Bronchial epithelial cell (primary cell): ENCODE measurements at regions not wholly inside any gene's neighbourhood (a gene's known extent, or its start where the extent isn't known, plus 50 kb on each side); places are given as distances from the start of the nearest gene placed in this dataset.
"Not testable (repeated sequence)": the region's sequence is repeated elsewhere in the genome, so short reads cannot be mapped to it uniquely, and the experiment has no call there.

Experiments used
- DNase-seq: peaks from one replicate; pipeline ENCODE4 v3.0.0-alpha.2; 2010; ENCODE audit warnings: low read depth
- FAIRE-seq: peaks from 2 replicates; lab custom pipeline; 2011; peaks lifted over from hg19 to GRCh38; lab: Jason Lieb, UNC
- H3K27me3 ChIP-seq: 2 replicates; pipeline ENCODE4 v1.5.1; 2011; ENCODE audit warnings: low read length; ENCODE audit not compliant: control insufficient read depth, insufficient read depth
- H3K36me3 ChIP-seq: 2 replicates; pipeline ENCODE4 v1.5.1; 2011; ENCODE audit warnings: low read length; ENCODE audit not compliant: control insufficient read depth, insufficient read depth
- H3K4me3 ChIP-seq: 2 replicates; pipeline ENCODE4 v1.5.1; 2011; ENCODE audit warnings: mild to moderate bottlenecking, low read depth, low read length, control low read depth
- TF ChIP-seq, protein P1 (sequence below): IDR thresholded peaks from 2 replicates; pipeline ENCODE4 v1.5.1; 2011; ENCODE audit warnings: mild to moderate bottlenecking, moderate library complexity, low read length, control low read depth, inconsistent platforms; ENCODE audit not compliant: insufficient read depth, severe bottlenecking

DNA sequence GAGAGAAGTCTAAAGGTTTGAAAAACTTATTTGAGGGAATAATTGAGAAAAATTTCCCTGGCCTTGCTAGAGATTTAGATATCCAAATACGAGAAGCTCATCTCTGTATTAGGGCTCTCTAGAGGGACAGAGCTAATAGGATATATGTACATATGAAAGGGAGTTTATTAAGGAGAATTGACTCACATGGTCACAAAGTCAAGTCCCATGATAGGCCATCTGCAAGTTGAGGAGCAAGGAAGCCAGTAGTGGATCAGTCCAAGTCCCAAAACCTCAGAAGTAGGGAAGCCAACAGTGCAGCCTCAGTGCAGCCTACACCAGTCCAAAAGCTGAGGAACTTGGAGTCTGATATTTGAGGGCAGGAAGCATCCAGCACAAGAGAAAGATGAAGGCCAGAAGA lies 126.7 kb downstream of the PJA2 start:
- H3K27me3 ChIP-seq, FAIRE-seq, H3K4me3 ChIP-seq, H3K36me3 ChIP-seq, DNase-seq: not testable (repeated sequence)

DNA sequence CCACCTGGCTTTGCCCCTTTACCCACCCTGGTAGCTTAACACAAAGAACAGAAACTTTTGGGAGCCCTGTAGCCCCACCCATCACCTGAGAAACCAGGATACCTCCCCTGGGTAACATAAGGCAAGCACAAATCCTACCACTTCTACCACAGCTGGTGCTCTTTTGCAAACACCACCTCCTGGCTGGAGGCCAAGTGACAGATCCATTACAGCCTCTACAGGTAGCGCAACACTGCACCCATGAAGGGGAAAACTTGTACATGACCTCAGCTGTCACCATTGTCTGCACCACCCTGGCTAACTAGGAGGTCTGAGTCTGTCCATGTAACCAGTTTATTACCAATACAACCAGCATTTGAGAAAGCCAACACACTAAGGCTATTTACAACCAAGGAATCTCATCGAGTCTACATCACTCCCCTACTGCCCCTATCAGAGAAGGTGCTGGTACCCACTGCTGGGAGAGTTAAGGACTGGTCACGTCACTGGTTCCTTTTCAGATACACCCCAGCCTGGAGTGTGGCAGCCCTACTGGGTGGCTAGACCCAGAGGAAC lies 128.6 kb downstream of the PJA2 start:
- Histone ChIP-seq H3K4me3 (no peak overlapping the region), H3K36me3 (no peaks in the 10 kb centered on the region), H3K27me3 (no peaks in the 10 kb centered on the region)
- FAIRE-seq (peak; percentile 77), DNase-seq (peak; percentile 4)
- TF ChIP-seq, protein P1, sequence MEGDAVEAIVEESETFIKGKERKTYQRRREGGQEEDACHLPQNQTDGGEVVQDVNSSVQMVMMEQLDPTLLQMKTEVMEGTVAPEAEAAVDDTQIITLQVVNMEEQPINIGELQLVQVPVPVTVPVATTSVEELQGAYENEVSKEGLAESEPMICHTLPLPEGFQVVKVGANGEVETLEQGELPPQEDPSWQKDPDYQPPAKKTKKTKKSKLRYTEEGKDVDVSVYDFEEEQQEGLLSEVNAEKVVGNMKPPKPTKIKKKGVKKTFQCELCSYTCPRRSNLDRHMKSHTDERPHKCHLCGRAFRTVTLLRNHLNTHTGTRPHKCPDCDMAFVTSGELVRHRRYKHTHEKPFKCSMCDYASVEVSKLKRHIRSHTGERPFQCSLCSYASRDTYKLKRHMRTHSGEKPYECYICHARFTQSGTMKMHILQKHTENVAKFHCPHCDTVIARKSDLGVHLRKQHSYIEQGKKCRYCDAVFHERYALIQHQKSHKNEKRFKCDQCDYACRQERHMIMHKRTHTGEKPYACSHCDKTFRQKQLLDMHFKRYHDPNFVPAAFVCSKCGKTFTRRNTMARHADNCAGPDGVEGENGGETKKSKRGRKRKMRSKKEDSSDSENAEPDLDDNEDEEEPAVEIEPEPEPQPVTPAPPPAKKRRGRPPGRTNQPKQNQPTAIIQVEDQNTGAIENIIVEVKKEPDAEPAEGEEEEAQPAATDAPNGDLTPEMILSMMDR: no peak

DNA sequence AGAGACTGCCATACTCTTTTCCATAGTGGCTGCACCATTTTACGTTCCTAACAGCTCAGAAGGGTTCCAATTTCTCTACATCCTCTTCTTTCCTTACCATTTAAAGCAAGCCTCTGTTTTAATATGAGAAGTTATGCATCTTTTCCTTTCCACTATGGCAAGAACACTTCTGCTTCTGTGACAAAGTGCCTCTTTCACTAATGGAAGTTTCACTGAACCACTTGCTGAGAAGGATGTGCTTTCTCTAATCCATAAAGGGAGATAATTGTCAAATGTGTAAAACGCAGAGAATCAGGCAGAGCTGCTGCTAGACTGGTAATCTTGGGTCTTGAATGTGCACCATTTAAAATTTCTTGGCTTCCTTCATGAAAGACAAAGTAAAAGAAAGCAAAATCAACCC lies 131.6 kb downstream of the PJA2 start:
- Histone ChIP-seq H3K36me3 (no peaks in the 10 kb centered on the region), H3K27me3 (no peaks in the 10 kb centered on the region), H3K4me3 (no peak overlapping the region)
- no peak for DNase-seq
- TF ChIP-seq, protein P1: no peak
- no peak for FAIRE-seq

DNA sequence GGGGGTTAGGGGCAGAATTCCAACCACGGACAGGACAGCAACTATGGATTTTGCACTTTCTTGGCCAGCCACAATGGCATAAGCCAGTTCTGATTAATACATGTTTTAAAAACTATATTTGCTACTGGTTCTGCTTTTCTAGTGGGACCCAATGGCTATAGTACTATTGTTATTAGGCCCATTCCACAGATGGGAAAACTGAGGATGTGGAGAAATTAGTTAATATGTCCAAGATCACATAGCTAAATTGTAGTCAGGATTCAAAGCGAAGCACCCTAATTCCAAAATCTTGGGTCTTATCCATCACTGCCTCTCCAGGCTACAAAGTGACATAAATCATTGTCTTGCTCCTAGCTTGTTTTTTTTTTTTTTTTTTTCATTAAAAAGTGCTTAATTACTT lies 133.9 kb downstream of the PJA2 start:
- DNase-seq: no peak
- FAIRE-seq: no peak
- TF ChIP-seq, protein P1: no peak

DNA sequence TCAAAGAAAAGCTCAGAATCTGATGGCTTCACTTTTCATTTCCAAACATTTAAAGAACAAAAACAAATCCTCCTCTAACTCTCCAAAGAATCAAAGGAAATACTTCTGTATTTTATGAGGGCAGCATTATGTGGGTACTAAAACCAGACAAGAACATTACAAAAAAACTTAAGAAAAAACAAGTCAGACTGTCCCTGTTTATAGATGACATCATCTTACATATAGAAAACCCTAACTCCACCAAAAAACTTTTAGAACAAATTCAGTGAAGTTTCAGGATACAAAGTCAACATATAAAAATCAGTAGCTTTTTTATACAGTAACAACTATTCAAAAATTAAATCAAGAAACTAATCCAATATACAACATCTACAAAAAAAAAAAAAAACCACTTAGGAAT lies 136.2 kb downstream of the PJA2 start:
- TF ChIP-seq, protein P1: no peak
- Histone ChIP-seq H3K27me3 (no peaks in the 10 kb centered on the region), H3K36me3 (no peaks in the 10 kb centered on the region), H3K4me3 (no peak overlapping the region)
- no peak for DNase-seq
- no peak for FAIRE-seq

More for the DNA sequence above, 133.9 kb downstream of the PJA2 start:
- no peaks in the 10 kb centered on the region for H3K36me3 ChIP-seq
- H3K4me3 ChIP-seq: no peak overlapping the region
- H3K27me3 ChIP-seq: no peaks in the 10 kb centered on the region

DNA sequence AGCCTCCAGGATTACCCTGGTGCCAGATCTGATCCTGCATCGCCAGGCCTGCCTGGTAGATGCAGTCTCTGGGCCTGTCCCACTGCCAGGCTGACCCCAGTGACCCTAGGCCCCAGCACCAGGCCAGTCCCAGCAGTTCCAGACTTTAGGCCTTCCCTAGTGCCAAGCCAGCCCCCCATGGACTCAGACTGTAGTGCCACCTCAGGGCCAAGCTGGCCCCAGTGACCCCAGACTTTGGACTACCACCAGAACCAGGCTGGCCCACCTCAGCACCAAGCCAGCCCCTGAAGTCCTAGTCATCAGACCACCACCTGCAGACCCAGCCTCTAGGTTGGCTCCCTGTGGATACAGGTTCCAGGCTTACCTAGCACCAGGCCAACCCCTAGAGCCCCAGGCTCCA lies 142.5 kb downstream of the PJA2 start:
- FAIRE-seq (no peak), DNase-seq (no peak)
- H3K4me3 ChIP-seq: no peak overlapping the region
- TF ChIP-seq, protein P1: no peak
- H3K27me3 ChIP-seq: no peaks in the 10 kb centered on the region
- no peaks in the 10 kb centered on the region for H3K36me3 ChIP-seq
